HEK293T (cell line): ENCODE measurements at regions not wholly inside any gene's neighbourhood (a gene's known extent, or its start where the extent isn't known, plus 50 kb on each side); places are given as distances from the start of the nearest gene placed in this dataset.

Experiments
- ARNT ChIP-seq: fragments of 450-650 bp; IDR thresholded peaks from 2 replicates; pipeline ENCODE4 v1.6.1; 2017; ENCODE audit warnings: mild to moderate bottlenecking
- BHLHE40 ChIP-seq: fragments of 450-650 bp; IDR thresholded peaks from 2 replicates; pipeline ENCODE4 v1.6.1; 2016; ENCODE audit warnings: mild to moderate bottlenecking, moderate library complexity, borderline replicate concordance
- ELF4 ChIP-seq: fragments of 450-650 bp; IDR thresholded peaks from 2 replicates; pipeline ENCODE4 v1.6.1; 2017; ENCODE audit warnings: antibody characterized with exemption
- FOXA1 ChIP-seq: fragments of 450-650 bp; IDR thresholded peaks from 2 replicates; pipeline ENCODE4 v1.6.1; 2016; ENCODE audit warnings: mild to moderate bottlenecking
- FOXM1 ChIP-seq: fragments of 450-650 bp; IDR thresholded peaks from 2 replicates; pipeline ENCODE4 v1.6.1; 2017; ENCODE audit warnings: mild to moderate bottlenecking, borderline replicate concordance
- HDGF ChIP-seq: fragments of 450-650 bp; IDR thresholded peaks from 2 replicates; pipeline ENCODE4 v1.6.1; 2017; ENCODE audit warnings: antibody characterized with exemption, borderline replicate concordance
- NFRKB ChIP-seq: fragments of 450-650 bp; IDR thresholded peaks from 2 replicates; pipeline ENCODE4 v1.6.1; 2016; ENCODE audit warnings: mild to moderate bottlenecking, moderate library complexity
- PKNOX1 ChIP-seq: fragments of 450-650 bp; IDR thresholded peaks from 2 replicates; pipeline ENCODE4 v1.6.1; 2016
- SP1 ChIP-seq: fragments of 450-650 bp; IDR thresholded peaks from 2 replicates; pipeline ENCODE4 v1.6.1; 2017
- ZNF384 ChIP-seq: fragments of 450-650 bp; IDR thresholded peaks from 2 replicates; pipeline ENCODE4 v1.6.1; 2016

GRCh38 chr22:48405741-48406140 is 1421.9 kb downstream of the BRD1 start:
- TF ChIP-seq ARNT, result no peak
- no peak for TF ChIP-seq SP1
- TF ChIP-seq ELF4, result no peak
- TF ChIP-seq PKNOX1, result no peak
- no peak for TF ChIP-seq BHLHE40
- no peak for TF ChIP-seq NFRKB
- no peak for TF ChIP-seq ZNF384
- TF ChIP-seq HDGF, result no peak
- no peak for TF ChIP-seq FOXA1
- TF ChIP-seq FOXM1, result no peak
